Astrocyte (in vitro differentiated cells and primary cell): ENCODE measurements at regions not wholly inside any gene's neighbourhood (a gene's known extent, or its start where the extent isn't known, plus 50 kb on each side); places are given as distances from the start of the nearest gene placed in this dataset.

ENCODE experiments used
- DNase-seq: peaks from one replicate; pipeline ENCODE4 v3.0.0-alpha.2; 2010; ENCODE audit warnings: low read depth
- FAIRE-seq: peaks from 2 replicates; lab custom pipeline; 2011; peaks lifted over from hg19 to GRCh38; lab: Jason Lieb, UNC
- H2AFZ ChIP-seq: 2 replicates; pipeline ENCODE4 v1.6.0; 2012; ENCODE audit warnings: low read depth, low read length, inconsistent platforms
- H3K27ac ChIP-seq: 2 replicates; pipeline ENCODE4 v1.5.1; 2011; ENCODE audit warnings: low read depth, low read length, inconsistent platforms
- H3K27me3 ChIP-seq: 2 replicates; pipeline ENCODE4 v1.6.0; 2011; ENCODE audit warnings: low read length, inconsistent platforms; ENCODE audit not compliant: insufficient read depth
- H3K36me3 ChIP-seq: 2 replicates; pipeline ENCODE4 v1.5.1; 2011; ENCODE audit warnings: low read length, inconsistent platforms; ENCODE audit not compliant: insufficient read depth
- H3K4me1 ChIP-seq: 2 replicates; pipeline ENCODE4 v1.5.1; 2011; ENCODE audit warnings: low read length, inconsistent platforms; ENCODE audit not compliant: insufficient read depth
- H3K4me2 ChIP-seq: 2 replicates; pipeline ENCODE4 v1.6.0; 2012; ENCODE audit warnings: low read length, inconsistent platforms
- H3K4me3 ChIP-seq: 2 replicates; pipeline ENCODE4 v1.5.1; 2011; ENCODE audit warnings: low read depth, mild to moderate bottlenecking, low read length, inconsistent platforms; ENCODE audit not compliant: insufficient read depth
- H3K79me2 ChIP-seq: 2 replicates; pipeline ENCODE4 v1.6.0; 2012; ENCODE audit warnings: mild to moderate bottlenecking, low read length, inconsistent platforms; ENCODE audit not compliant: insufficient read depth
- H3K9ac ChIP-seq: 2 replicates; pipeline ENCODE4 v1.6.0; 2012; ENCODE audit warnings: mild to moderate bottlenecking, low read length, inconsistent platforms
- H3K9me3 ChIP-seq: 2 replicates; pipeline ENCODE4 v1.5.1; 2012; ENCODE audit warnings: low read depth, mild to moderate bottlenecking, low read length, inconsistent platforms; ENCODE audit not compliant: insufficient read depth
- H4K20me1 ChIP-seq: 2 replicates; pipeline ENCODE4 v1.6.0; 2012; ENCODE audit warnings: low read length, inconsistent platforms; ENCODE audit not compliant: insufficient read depth
- H3K27ac Mint-ChIP-seq: one replicate; pipeline ENCODE4 v1.8.0; 2021; ENCODE audit warnings: mild to moderate bottlenecking, mixed read lengths; ENCODE audit not compliant: unreplicated experiment
- H3K27me3 Mint-ChIP-seq: one replicate; pipeline ENCODE4 v1.8.0; 2021; ENCODE audit warnings: low read depth, mixed read lengths; ENCODE audit not compliant: unreplicated experiment
- H3K36me3 Mint-ChIP-seq: one replicate; pipeline ENCODE4 v1.8.0; 2021; ENCODE audit warnings: low read depth, mixed read lengths; ENCODE audit not compliant: unreplicated experiment
- H3K4me1 Mint-ChIP-seq: one replicate; pipeline ENCODE4 v1.8.0; 2021; ENCODE audit warnings: low read depth, mixed read lengths; ENCODE audit not compliant: unreplicated experiment
- H3K4me3 Mint-ChIP-seq: one replicate; pipeline ENCODE4 v1.8.0; 2021; ENCODE audit warnings: mild to moderate bottlenecking, moderate library complexity, mixed read lengths; ENCODE audit not compliant: unreplicated experiment
- H3K9me3 Mint-ChIP-seq: one replicate; pipeline ENCODE4 v1.8.0; 2021; ENCODE audit warnings: mild to moderate bottlenecking, mixed read lengths; ENCODE audit not compliant: unreplicated experiment
- CTCF ChIP-seq: IDR thresholded peaks from 2 replicates; pipeline ENCODE4 v1.5.1; 2011; ENCODE audit warnings: low read depth, mild to moderate bottlenecking, inconsistent platforms, low read length, moderate library complexity; ENCODE audit not compliant: insufficient read depth
- EZH2 ChIP-seq: IDR thresholded peaks from 2 replicates; pipeline ENCODE4 v1.6.1; 2012; ENCODE audit warnings: mild to moderate bottlenecking, low read length, inconsistent platforms; ENCODE audit not compliant: insufficient read depth

GRCh38 chrX:35665311-35665710 is 132.8 kb upstream of the MAGEB16 start:
- Histone ChIP-seq H3K79me2 (no peaks in the 10 kb centered on the region), H3K27me3 (no peaks in the 10 kb centered on the region), H3K9me3 (no peaks in the 10 kb centered on the region), H4K20me1 (no peaks in the 10 kb centered on the region), H3K27ac (no peak overlapping the region), H3K4me3 (no peak overlapping the region), H3K36me3 (no peaks in the 10 kb centered on the region), H3K9ac (no peak overlapping the region), H2AFZ (no peak overlapping the region), H3K4me2 (no peak overlapping the region), H3K4me1 (no peaks in the 10 kb centered on the region)
- no peaks in the 10 kb centered on the region for H3K27me3 Mint-ChIP-seq
- DNase-seq = no peak
- no peak overlapping the region for H3K27ac Mint-ChIP-seq
- H3K4me3 Mint-ChIP-seq = no peak overlapping the region
- H3K36me3 Mint-ChIP-seq = no peaks in the 10 kb centered on the region
- TF ChIP-seq CTCF = no peak
- TF ChIP-seq EZH2 = no peak
- no peaks in the 10 kb centered on the region for H3K9me3 Mint-ChIP-seq
- no peak for FAIRE-seq
- peaks cover 6% of the 10 kb centered on the region for H3K4me1 Mint-ChIP-seq

- H3K4me1 Mint-ChIP-seq = no peaks in the 10 kb centered on the region
- H3K9ac ChIP-seq = no peak overlapping the region
- H3K4me3 Mint-ChIP-seq = no peak overlapping the region
- no peak overlapping the region for H3K4me3 ChIP-seq
- DNase-seq (no peak), FAIRE-seq (no peak)
- no peaks in the 10 kb centered on the region for H3K36me3 ChIP-seq
- no peak overlapping the region for H3K27ac Mint-ChIP-seq
- H3K4me1 ChIP-seq = no peaks in the 10 kb centered on the region
- no peaks in the 10 kb centered on the region for H3K9me3 ChIP-seq
- H3K9me3 Mint-ChIP-seq = no peaks in the 10 kb centered on the region
- H2AFZ ChIP-seq = no peak overlapping the region
- H4K20me1 ChIP-seq = no peaks in the 10 kb centered on the region
- TF ChIP-seq CTCF = no peak
- TF ChIP-seq EZH2 = no peak
- H3K4me2 ChIP-seq = no peak overlapping the region
- no peaks in the 10 kb centered on the region for H3K27me3 Mint-ChIP-seq
- H3K79me2 ChIP-seq = no peaks in the 10 kb centered on the region
- no peak overlapping the region for H3K27ac ChIP-seq
- no peaks in the 10 kb centered on the region for H3K27me3 ChIP-seq
- no peaks in the 10 kb centered on the region for H3K36me3 Mint-ChIP-seq
Observed at GRCh38 chrX:35670889-35671288, 127.3 kb upstream of the MAGEB16 start.

- no peak for FAIRE-seq
- no peaks in the 10 kb centered on the region for H3K9me3 Mint-ChIP-seq
Observed at GRCh38 chrX:35675151-35675550, 123.0 kb upstream of the MAGEB16 start.

More at GRCh38 chrX:35675151-35675550, 123.0 kb upstream of the MAGEB16 start:
- TF ChIP-seq CTCF (no peak), EZH2 (no peak)
- H3K27ac Mint-ChIP-seq = no peak overlapping the region
- no peak overlapping the region for H3K27ac ChIP-seq
- no peak overlapping the region for H3K4me2 ChIP-seq
- H4K20me1 ChIP-seq = no peaks in the 10 kb centered on the region
- no peak for DNase-seq
- no peaks in the 10 kb centered on the region for H3K36me3 ChIP-seq
- no peaks in the 10 kb centered on the region for H3K36me3 Mint-ChIP-seq
- H3K9me3 ChIP-seq = no peaks in the 10 kb centered on the region
- no peak overlapping the region for H3K4me3 Mint-ChIP-seq
- H3K4me1 Mint-ChIP-seq = no peaks in the 10 kb centered on the region
- H3K4me3 ChIP-seq = no peak overlapping the region
- H3K4me1 ChIP-seq = no peaks in the 10 kb centered on the region
- no peak overlapping the region for H2AFZ ChIP-seq
- no peaks in the 10 kb centered on the region for H3K27me3 ChIP-seq
- H3K27me3 Mint-ChIP-seq = no peaks in the 10 kb centered on the region
- H3K79me2 ChIP-seq = no peaks in the 10 kb centered on the region
- H3K9ac ChIP-seq = no peak overlapping the region
